Stomach (tissue), 8 donors: ENCODE measurements at regions not wholly inside any gene's neighbourhood (a gene's known extent, or its start where the extent isn't known, plus 50 kb on each side); places are given as distances from the start of the nearest gene placed in this dataset.

Source experiments
- DNase-seq, 2 donors: peaks; one replicate each; pipeline versions ENCODE4 v3.0.0 to v3.0.0-alpha.2; 2013 to 2019
- H3K27ac ChIP-seq, 5 donors: fragments of 200-600 bp in 4 of 5; sonication (generic) in 4 of 5; one replicate each; pipeline ENCODE4 v1.5.1; 2013 to 2019; ENCODE audit warnings: mild to moderate bottlenecking in 1 of 5, moderate library complexity in 1 of 5
- H3K27me3 ChIP-seq, 3 donors: fragments of 200-600 bp; sonication (generic); one replicate each; pipeline ENCODE4 v1.5.1; 2017 to 2019; ENCODE audit warnings: mixed run types in 1 of 3
- H3K36me3 ChIP-seq, 4 donors: fragments of 200-600 bp; sonication (generic); 1 replicate in 3 of 4; 2 replicates in 1 of 4; pipeline ENCODE4 v1.5.1; 2016 to 2019
- H3K4me1 ChIP-seq, 4 donors: fragments of 200-600 bp; sonication (generic); one replicate each; pipeline ENCODE4 v1.5.1; 2016 to 2019
- H3K4me3 ChIP-seq, 4 donors: fragments of 200-600 bp; sonication (generic) in 3 of 4; one replicate each; pipeline ENCODE4 v1.5.1; 2016 to 2019; ENCODE audit warnings: mild to moderate bottlenecking in 1 of 4
- H3K9me3 ChIP-seq, 4 donors: fragments of 200-600 bp; sonication (generic); one replicate each; pipeline ENCODE4 v1.5.1; 2016 to 2019
- EP300 ChIP-seq: sonication (generic); formaldehyde crosslinking; IDR thresholded peaks from one replicate; pipeline ENCODE4 v1.6.1; 2017; ENCODE audit warnings: antibody characterized with exemption
- POLR2A ChIP-seq, 4 donors: fragments of 450-650 bp; IDR thresholded peaks; one replicate each; pipeline ENCODE4 v1.6.1; 2016; ENCODE audit warnings: antibody characterized with exemption in 4 of 4, control low read depth in 2 of 4, mild to moderate bottlenecking in 1 of 4, moderate library complexity in 1 of 4
- POLR2AphosphoS5 ChIP-seq, 3 donors: sonication (generic); formaldehyde crosslinking; IDR thresholded peaks; one replicate each; pipeline ENCODE4 v1.6.1; 2016; ENCODE audit warnings: antibody characterized with exemption in 3 of 3
- WGBS, 5 donors: extraction: QIAGEN DNeasy Blood & Tissue Kit in 3 of 5; methylation state at CpG; one replicate each; pipeline versions ENCODE4 v1.1.5 to v1.1.7; 2013 to 2018; 5-methylcytosine and 5-hydroxymethylcytosine counted together
- intact Hi-C: fragments of 100-400 bp; cut with DNase I; formaldehyde crosslinking; loops from one replicate; pipeline ENCODE4 v1.15.1; 2023; ENCODE audit warnings: low total_unique reads
- TF ChIP-seq, protein P1 (sequence below), 7 experiments: fragments of 450-650 bp in 4 of 7; fragments of 200-600 bp in 3 of 7; sonication (generic) in 3 of 7; IDR thresholded peaks; one replicate each; pipeline ENCODE4 v1.5.1; 2016 to 2019; ENCODE audit warnings: antibody characterized with exemption in 7 of 7, control low read depth in 2 of 7, mild to moderate bottlenecking in 1 of 7
- donor health status: healthy with polysubstance abuse.
- donor health status: Bipolar disorder and iron deficiency.
- donor health status: healthy.

DNA sequence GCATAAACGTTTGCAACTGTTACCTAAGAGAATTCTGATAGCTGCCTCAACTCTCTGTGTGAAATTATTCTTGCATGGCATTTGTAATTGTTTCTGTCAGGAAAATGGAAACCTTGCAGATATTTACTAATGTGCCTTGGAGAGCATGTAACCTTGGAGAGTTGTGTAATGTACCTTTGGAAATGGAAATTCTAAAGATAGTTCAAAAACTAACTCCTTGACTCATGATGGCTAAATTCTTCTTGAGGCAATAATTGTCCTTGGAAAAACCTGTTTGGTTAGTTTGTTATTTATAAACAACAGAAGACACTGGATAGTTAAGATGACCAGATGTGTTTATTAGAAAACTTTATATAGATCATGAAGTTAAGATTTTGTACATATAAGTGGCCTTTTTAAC, 1033.8 kb downstream of the PLA2G4A start:
- Histone ChIP-seq H3K27ac (no peak overlapping the region), H3K27me3 (no peaks in the 10 kb centered on the region), H3K9me3 (no peaks in the 10 kb centered on the region), H3K36me3 (no peaks in the 10 kb centered on the region), H3K4me1 (no peaks in the 10 kb centered on the region), H3K4me3 (no peak overlapping the region)
- WGBS, 5 donors: 32 to 50% (median 44%) methylated on average over 1 of the region's 1 CpG
- TF ChIP-seq EP300 (no peak), POLR2AphosphoS5 (IDR thresholded peaks at IDR 0.05) (no peak), POLR2A (IDR thresholded peaks at IDR 0.05) (no peak)
- TF ChIP-seq, protein P1, sequence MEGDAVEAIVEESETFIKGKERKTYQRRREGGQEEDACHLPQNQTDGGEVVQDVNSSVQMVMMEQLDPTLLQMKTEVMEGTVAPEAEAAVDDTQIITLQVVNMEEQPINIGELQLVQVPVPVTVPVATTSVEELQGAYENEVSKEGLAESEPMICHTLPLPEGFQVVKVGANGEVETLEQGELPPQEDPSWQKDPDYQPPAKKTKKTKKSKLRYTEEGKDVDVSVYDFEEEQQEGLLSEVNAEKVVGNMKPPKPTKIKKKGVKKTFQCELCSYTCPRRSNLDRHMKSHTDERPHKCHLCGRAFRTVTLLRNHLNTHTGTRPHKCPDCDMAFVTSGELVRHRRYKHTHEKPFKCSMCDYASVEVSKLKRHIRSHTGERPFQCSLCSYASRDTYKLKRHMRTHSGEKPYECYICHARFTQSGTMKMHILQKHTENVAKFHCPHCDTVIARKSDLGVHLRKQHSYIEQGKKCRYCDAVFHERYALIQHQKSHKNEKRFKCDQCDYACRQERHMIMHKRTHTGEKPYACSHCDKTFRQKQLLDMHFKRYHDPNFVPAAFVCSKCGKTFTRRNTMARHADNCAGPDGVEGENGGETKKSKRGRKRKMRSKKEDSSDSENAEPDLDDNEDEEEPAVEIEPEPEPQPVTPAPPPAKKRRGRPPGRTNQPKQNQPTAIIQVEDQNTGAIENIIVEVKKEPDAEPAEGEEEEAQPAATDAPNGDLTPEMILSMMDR (IDR thresholded peaks at IDR 0.05): no peak
- intact Hi-C loops: no loop called here
- no peak for DNase-seq

DNA sequence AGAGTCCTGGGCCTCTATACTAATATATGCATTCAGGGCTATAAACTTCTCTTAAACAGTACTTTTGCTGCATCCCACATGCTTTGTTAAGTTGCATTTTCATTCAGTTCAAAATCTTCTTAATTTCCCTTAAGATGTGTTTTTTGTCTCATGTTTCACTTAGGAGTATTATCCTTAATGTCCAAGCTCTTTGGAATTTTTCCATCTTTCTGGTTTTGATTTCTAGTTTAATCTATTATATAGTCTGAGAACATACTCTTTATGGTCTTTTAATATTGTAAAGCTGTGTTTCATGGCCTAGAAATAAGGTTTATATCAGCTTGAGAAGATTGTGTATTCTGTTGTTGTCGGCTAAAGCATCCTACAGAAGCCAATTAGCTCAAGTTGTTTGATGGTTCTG, 1041.8 kb downstream of the PLA2G4A start:
- WGBS, 5 donors: 63 to 87% (median 72%) methylated on average over 1 of the region's 1 CpG
- H3K27me3 ChIP-seq: no peaks in the 10 kb centered on the region
- peak in 1 of 2 donors; percentile 26 for DNase-seq
- intact Hi-C loops: no loop called here
- TF ChIP-seq EP300 (no peak), POLR2A (IDR thresholded peaks at IDR 0.05) (no peak), POLR2AphosphoS5 (IDR thresholded peaks at IDR 0.05) (no peak)
- TF ChIP-seq, protein P1 (IDR thresholded peaks at IDR 0.05): no peak
- no peaks in the 10 kb centered on the region for H3K36me3 ChIP-seq
- H3K4me1 ChIP-seq: no peaks in the 10 kb centered on the region
- H3K9me3 ChIP-seq: no peaks in the 10 kb centered on the region
- no peak overlapping the region for H3K4me3 ChIP-seq
- no peak overlapping the region for H3K27ac ChIP-seq

DNA sequence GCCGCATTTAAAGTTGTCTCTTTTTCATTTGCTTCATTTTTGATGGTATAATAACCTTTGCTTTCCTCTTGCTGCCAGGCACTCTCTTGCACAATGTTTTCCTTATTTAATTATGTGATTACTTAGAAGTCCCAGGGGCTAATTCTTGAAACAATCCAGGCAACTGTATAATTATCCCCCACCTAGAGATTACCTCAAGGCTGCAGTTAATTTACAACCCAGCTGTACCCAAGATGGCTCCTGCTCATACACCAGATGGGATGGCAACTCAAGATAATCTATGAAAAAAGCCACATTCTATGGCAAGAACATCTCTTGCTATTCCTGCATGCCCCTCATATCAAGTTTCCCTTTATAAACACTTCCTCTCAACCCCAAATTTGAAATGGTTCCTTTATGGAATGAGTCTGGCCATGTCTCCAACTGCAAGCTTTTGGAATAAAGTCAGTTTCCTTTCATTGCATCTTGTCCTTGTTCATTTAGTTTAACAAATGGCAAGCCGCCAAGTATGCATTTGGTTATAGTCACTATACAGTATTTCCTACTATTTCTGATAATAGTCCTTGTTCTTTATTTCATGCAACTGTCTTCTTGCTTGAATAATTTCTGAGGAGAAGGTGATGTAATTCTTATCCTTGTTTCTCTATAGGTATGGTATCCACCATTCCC, 1042.6 kb downstream of the PLA2G4A start:
- Histone ChIP-seq H3K4me3 (no peak overlapping the region), H3K27me3 (no peaks in the 10 kb centered on the region), H3K9me3 (no peaks in the 10 kb centered on the region), H3K4me1 (no peaks in the 10 kb centered on the region), H3K27ac (no peak overlapping the region), H3K36me3 (no peaks in the 10 kb centered on the region)
- 37 to 47% (median 42%) methylated on average over 2 of the region's 2 CpGs for WGBS, 5 donors
- intact Hi-C loops: no loop called here
- no peak for TF ChIP-seq EP300
- TF ChIP-seq, protein P1 (IDR thresholded peaks at IDR 0.05): no peak
- no peak for TF ChIP-seq POLR2AphosphoS5 (IDR thresholded peaks at IDR 0.05)
- TF ChIP-seq POLR2A (IDR thresholded peaks at IDR 0.05): no peak
- DNase-seq: peak in 1 of 2 donors; percentile 12

DNA sequence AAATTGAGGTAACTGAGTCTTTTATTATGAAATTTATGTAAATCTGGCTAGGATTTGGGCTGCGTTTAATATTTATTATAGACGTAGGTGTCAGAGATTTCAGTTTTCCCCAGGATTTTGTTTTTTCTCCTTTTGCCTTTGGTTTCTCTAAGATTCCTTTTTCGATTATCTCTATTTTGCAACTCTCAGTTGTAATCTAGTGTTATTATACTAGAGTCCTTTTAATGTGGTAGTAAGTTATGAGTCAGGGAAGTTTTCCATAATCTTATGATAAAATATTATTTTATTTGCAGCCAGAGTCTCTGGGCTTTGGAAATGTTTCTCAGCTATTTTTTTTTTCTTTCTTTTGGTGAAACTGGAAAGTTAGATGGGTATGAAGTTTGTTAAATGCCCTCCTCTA, 1043.8 kb downstream of the PLA2G4A start:
- Histone ChIP-seq H3K36me3 (no peaks in the 10 kb centered on the region), H3K4me1 (no peaks in the 10 kb centered on the region), H3K27ac (no peak overlapping the region), H3K9me3 (no peaks in the 10 kb centered on the region), H3K4me3 (no peak overlapping the region), H3K27me3 (no peaks in the 10 kb centered on the region)
- TF ChIP-seq POLR2A (IDR thresholded peaks at IDR 0.05) (no peak), EP300 (no peak), POLR2AphosphoS5 (IDR thresholded peaks at IDR 0.05) (no peak)
- WGBS, 5 donors: 87 to 92% (median 91%) methylated on average over 3 of the region's 3 CpGs
- no peak for DNase-seq
- intact Hi-C loops: no loop called here

DNA sequence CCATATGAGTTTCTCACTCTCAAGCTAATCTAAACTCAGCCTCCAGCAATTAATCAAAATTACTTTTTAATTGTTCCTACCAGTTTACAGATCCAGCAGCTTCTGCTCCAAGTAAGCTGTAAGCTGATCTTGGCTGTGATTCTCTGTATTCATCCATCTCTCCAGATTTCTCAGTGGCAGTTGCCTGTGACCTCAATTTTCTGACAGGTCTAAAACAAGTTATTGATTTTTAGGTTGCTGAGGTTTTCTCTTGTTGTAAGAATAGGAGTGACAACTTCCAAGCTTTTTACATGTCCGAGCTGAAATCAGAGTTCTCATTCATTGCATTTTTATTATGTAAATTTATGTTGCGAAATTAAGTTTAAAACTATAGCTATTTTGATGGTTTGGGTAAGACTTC, 1044.4 kb downstream of the PLA2G4A start:
- no peak overlapping the region for H3K4me3 ChIP-seq
- WGBS, 5 donors: 61 to 80% (median 64%) methylated on average over 2 of the region's 2 CpGs
- H3K36me3 ChIP-seq: no peaks in the 10 kb centered on the region
- TF ChIP-seq EP300 (no peak), POLR2A (IDR thresholded peaks at IDR 0.05) (no peak), POLR2AphosphoS5 (IDR thresholded peaks at IDR 0.05) (no peak)
- TF ChIP-seq, protein P1 (IDR thresholded peaks at IDR 0.05): no peak
- no peaks in the 10 kb centered on the region for H3K9me3 ChIP-seq
- H3K27ac ChIP-seq: no peak overlapping the region
- no peaks in the 10 kb centered on the region for H3K4me1 ChIP-seq
- intact Hi-C loops: no loop called here
- DNase-seq: no peak
- no peaks in the 10 kb centered on the region for H3K27me3 ChIP-seq
